HL-60 (cell line): ENCODE measurements at regions not wholly inside any gene's neighbourhood (a gene's known extent, or its start where the extent isn't known, plus 50 kb on each side); places are given as distances from the start of the nearest gene placed in this dataset.

ENCODE experiments used
- GABPA ChIP-seq: IDR thresholded peaks from 2 replicates; pipeline ENCODE4 v1.6.1; 2012; ENCODE audit warnings: low read depth
- POLR2AphosphoS5 ChIP-seq: IDR thresholded peaks from 2 replicates; pipeline ENCODE4 v1.6.1; 2012; ENCODE audit warnings: low read depth
- TF ChIP-seq, protein P1 (sequence below): IDR thresholded peaks from one replicate; pipeline ENCODE4 v1.5.1; 2011; ENCODE audit warnings: low read length, control low read depth, inconsistent platforms; ENCODE audit not compliant: insufficient read depth

DNA sequence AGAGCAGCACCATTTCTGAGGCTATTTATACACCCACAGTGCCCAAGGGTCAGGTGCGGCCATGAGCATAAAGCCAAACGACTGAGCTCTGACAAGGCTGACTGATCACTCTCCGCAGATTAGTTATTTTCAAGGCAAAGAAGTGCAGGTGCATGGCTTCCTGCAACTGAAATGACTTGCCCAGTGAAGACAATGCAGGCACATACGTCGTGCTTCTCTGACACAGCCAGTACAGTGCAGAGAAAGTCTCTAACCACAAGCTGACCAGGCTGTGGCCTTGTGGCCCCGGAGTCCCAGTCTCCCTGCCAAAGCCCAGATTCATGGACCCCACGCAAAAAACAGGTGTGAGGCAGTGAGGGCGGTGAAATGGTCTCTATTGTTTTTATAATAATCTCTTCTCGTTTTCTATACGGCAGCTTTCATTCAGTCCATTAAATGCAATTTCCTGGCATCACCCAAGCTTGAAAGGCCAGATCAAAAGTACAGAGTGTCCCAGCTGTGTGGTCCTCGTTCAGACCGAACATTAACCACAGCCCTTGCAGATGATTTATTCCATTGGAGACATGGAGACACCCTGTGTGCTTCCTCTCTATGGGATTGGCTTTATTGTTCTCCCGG, 447.0 kb upstream of the ID2 start:
- TF ChIP-seq, protein P1, sequence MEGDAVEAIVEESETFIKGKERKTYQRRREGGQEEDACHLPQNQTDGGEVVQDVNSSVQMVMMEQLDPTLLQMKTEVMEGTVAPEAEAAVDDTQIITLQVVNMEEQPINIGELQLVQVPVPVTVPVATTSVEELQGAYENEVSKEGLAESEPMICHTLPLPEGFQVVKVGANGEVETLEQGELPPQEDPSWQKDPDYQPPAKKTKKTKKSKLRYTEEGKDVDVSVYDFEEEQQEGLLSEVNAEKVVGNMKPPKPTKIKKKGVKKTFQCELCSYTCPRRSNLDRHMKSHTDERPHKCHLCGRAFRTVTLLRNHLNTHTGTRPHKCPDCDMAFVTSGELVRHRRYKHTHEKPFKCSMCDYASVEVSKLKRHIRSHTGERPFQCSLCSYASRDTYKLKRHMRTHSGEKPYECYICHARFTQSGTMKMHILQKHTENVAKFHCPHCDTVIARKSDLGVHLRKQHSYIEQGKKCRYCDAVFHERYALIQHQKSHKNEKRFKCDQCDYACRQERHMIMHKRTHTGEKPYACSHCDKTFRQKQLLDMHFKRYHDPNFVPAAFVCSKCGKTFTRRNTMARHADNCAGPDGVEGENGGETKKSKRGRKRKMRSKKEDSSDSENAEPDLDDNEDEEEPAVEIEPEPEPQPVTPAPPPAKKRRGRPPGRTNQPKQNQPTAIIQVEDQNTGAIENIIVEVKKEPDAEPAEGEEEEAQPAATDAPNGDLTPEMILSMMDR = no peak
- TF ChIP-seq POLR2AphosphoS5 (no peak), GABPA (no peak)
